SK-N-SH (cell line): ENCODE measurements at regions not wholly inside any gene's neighbourhood (a gene's known extent, or its start where the extent isn't known, plus 50 kb on each side); places are given as distances from the start of the nearest gene placed in this dataset.

Experiments
- CTCF ChIA-PET: fragments of 300-600, 350-600 bp; formaldehyde crosslinking; extraction: SDS; loops from one replicate; lab custom pipeline; 2021; lab: Yijun Ruan, JAX
- POLR2A ChIA-PET: fragments of 350-600 bp; sonication (Branson Sonifier 250); formaldehyde crosslinking; extraction: SDS; loops from one replicate; lab custom pipeline; 2020; ENCODE audit warnings: antibody characterized with exemption, inconsistent platforms; lab: Yijun Ruan, JAX
- DNase-seq: peaks from one replicate; pipeline ENCODE4 v3.0.0; 2012
- H2AFZ ChIP-seq: fragments of 200-600 bp; sonication (generic); 2 replicates; pipeline ENCODE4 v1.8.1; 2016; ENCODE audit warnings: antibody characterized with exemption, mild to moderate bottlenecking, low read depth
- H3F3A ChIP-seq: fragments of 200-600 bp; sonication (generic); replicated peaks from 2 replicates; pipeline ENCODE3; 2016; ENCODE audit warnings: antibody characterized with exemption, mild to moderate bottlenecking; ENCODE audit not compliant: insufficient read depth
- H3K27ac ChIP-seq, 2 experiments: fragments of 200-500 bp in 1 of 2; fragments of 200-600 bp in 1 of 2; sonication (Bioruptor generic) in 1 of 2; sonication (generic), shearing (Covaris generic) in 1 of 2; 2 replicates each; pipeline versions ENCODE4 v1.5.1 to v1.6.1; 2014 to 2016; ENCODE audit warnings: low read depth in 2 of 2, inconsistent platforms in 1 of 2, low read length in 1 of 2, mild to moderate bottlenecking in 1 of 2, mixed read lengths in 1 of 2
- H3K27me3 ChIP-seq: fragments of 200-600 bp; sonication (generic), shearing (Covaris generic); 2 replicates; pipeline ENCODE4 v1.6.1; 2016; ENCODE audit warnings: mixed run types; ENCODE audit not compliant: insufficient read depth
- H3K36me3 ChIP-seq, 2 experiments: fragments of 200-500 bp in 1 of 2; fragments of 200-600 bp in 1 of 2; sonication (Bioruptor generic) in 1 of 2; sonication (generic) in 1 of 2; replicated peaks in 1 of 2; 2 replicates each; pipeline versions ENCODE3 to v1.5.1; 2014 to 2016; ENCODE audit warnings: low read length in 1 of 2, mild to moderate bottlenecking in 1 of 2; ENCODE audit not compliant: insufficient read depth in 2 of 2, control insufficient read depth in 1 of 2
- H3K4me1 ChIP-seq, 2 experiments: fragments of 200-500 bp in 1 of 2; fragments of 200-600 bp in 1 of 2; sonication (Bioruptor generic) in 1 of 2; sonication (generic), shearing (Covaris generic) in 1 of 2; 2 replicates each; pipeline versions ENCODE4 v1.5.1 to v1.6.1; 2014 to 2016; ENCODE audit warnings: low read depth in 1 of 2, low read length in 1 of 2, mixed run types in 1 of 2; ENCODE audit not compliant: insufficient read depth in 2 of 2, control insufficient read depth in 1 of 2
- H3K4me2 ChIP-seq: fragments of 200-600 bp; sonication (generic), shearing (Covaris generic); 2 replicates; pipeline ENCODE4 v1.6.1; 2017; ENCODE audit warnings: mixed run types
- H3K4me3 ChIP-seq, 2 experiments: fragments of 200-500 bp in 1 of 2; fragments of 200-600 bp in 1 of 2; sonication (Bioruptor generic) in 1 of 2; sonication (generic), shearing (Covaris generic) in 1 of 2; 2 replicates each; pipeline versions ENCODE4 v1.5.1 to v1.8.1; 2014 to 2016; ENCODE audit warnings: low read depth in 2 of 2, inconsistent platforms in 1 of 2, low read length in 1 of 2, mild to moderate bottlenecking in 1 of 2, mixed read lengths in 1 of 2, moderate library complexity in 1 of 2
- H3K79me2 ChIP-seq: fragments of 200-600 bp; sonication (generic); 2 replicates; pipeline ENCODE4 v1.8.1; 2017; ENCODE audit warnings: mild to moderate bottlenecking; ENCODE audit not compliant: insufficient read depth
- H3K9ac ChIP-seq: fragments of 200-600 bp; sonication (generic); 2 replicates; pipeline ENCODE4 v1.6.1; 2017; ENCODE audit warnings: mixed run types
- H3K9me2 ChIP-seq: fragments of 200-600 bp; sonication (generic); 2 replicates; pipeline ENCODE4 v1.6.1; 2017; ENCODE audit warnings: mixed run types
- H3K9me3 ChIP-seq: fragments of 200-600 bp; sonication (generic); 2 replicates; pipeline ENCODE4 v1.6.1; 2017; ENCODE audit warnings: mixed run types, mild to moderate bottlenecking, moderate library complexity
- H4K20me1 ChIP-seq: fragments of 200-600 bp; sonication (generic); 2 replicates; pipeline ENCODE4 v1.6.1; 2017; ENCODE audit warnings: mild to moderate bottlenecking, mixed run types; ENCODE audit not compliant: insufficient read depth
- CHD2 ChIP-seq: fragments of 150-350 bp; IDR thresholded peaks from 2 replicates; pipeline ENCODE4 v1.6.1; 2018; ENCODE audit warnings: low read length; ENCODE audit not compliant: partially characterized antibody
- EZH2phosphoT487 ChIP-seq: fragments of 200-600 bp; sonication (generic); IDR thresholded peaks from 2 replicates; pipeline ENCODE4 v1.6.1; 2017; ENCODE audit warnings: low read depth, mixed run types, mild to moderate bottlenecking, antibody characterized with exemption, moderate library complexity, borderline replicate concordance
- FOSL2 ChIP-seq: IDR thresholded peaks from 2 replicates; pipeline ENCODE4 v1.4.0; 2012; ENCODE audit warnings: low read depth, mild to moderate bottlenecking, moderate library complexity, borderline replicate concordance
- MEF2A ChIP-seq: IDR thresholded peaks from 2 replicates; pipeline ENCODE4 v1.4.0; 2012; ENCODE audit warnings: low read depth, borderline replicate concordance
- NFIC ChIP-seq: IDR thresholded peaks from 2 replicates; pipeline ENCODE4 v1.4.0; 2012; ENCODE audit warnings: borderline replicate concordance
- NRF1 ChIP-seq: IDR thresholded peaks from 2 replicates; pipeline ENCODE4 v1.6.1; 2012; ENCODE audit warnings: low read depth, mild to moderate bottlenecking, low read length
- RAD21 ChIP-seq: IDR thresholded peaks from 2 replicates; pipeline ENCODE4 v1.6.1; 2012; ENCODE audit warnings: mild to moderate bottlenecking, low read length
- RCOR1 ChIP-seq: fragments of 150-350 bp; IDR thresholded peaks from 2 replicates; pipeline ENCODE4 v1.6.1; 2017; ENCODE audit warnings: antibody characterized with exemption, low read length
- REST ChIP-seq: IDR thresholded peaks from 2 replicates; pipeline ENCODE4 v1.6.1; 2012; ENCODE audit warnings: mild to moderate bottlenecking, low read depth, low read length, moderate library complexity
- RFX5 ChIP-seq: IDR thresholded peaks from 2 replicates; pipeline ENCODE4 v1.6.1; 2012; ENCODE audit warnings: mild to moderate bottlenecking, improper control_type of control experiment, low read length
- SIN3A ChIP-seq: IDR thresholded peaks from 2 replicates; pipeline ENCODE4 v1.6.1; 2012; ENCODE audit warnings: low read depth, mild to moderate bottlenecking, low read length, moderate library complexity, borderline replicate concordance
- USF1 ChIP-seq: IDR thresholded peaks from 2 replicates; pipeline ENCODE4 v1.4.0; 2012; ENCODE audit warnings: low read depth, borderline replicate concordance
- ZBTB33 ChIP-seq: IDR thresholded peaks from 2 replicates; pipeline ENCODE4 v1.4.0; 2012; ENCODE audit warnings: low read depth, borderline replicate concordance
- WGBS: methylation state at CpG from one replicate; pipeline ENCODE4 v1.1.6; 2017; ENCODE audit warnings: low lambda C conversion rate; 5-methylcytosine and 5-hydroxymethylcytosine counted together

GRCh38 chr1:168422203-168422847 is 121.5 kb downstream of the XCL2 start (continued):
- TF ChIP-seq NFIC, result no peak

DNA sequence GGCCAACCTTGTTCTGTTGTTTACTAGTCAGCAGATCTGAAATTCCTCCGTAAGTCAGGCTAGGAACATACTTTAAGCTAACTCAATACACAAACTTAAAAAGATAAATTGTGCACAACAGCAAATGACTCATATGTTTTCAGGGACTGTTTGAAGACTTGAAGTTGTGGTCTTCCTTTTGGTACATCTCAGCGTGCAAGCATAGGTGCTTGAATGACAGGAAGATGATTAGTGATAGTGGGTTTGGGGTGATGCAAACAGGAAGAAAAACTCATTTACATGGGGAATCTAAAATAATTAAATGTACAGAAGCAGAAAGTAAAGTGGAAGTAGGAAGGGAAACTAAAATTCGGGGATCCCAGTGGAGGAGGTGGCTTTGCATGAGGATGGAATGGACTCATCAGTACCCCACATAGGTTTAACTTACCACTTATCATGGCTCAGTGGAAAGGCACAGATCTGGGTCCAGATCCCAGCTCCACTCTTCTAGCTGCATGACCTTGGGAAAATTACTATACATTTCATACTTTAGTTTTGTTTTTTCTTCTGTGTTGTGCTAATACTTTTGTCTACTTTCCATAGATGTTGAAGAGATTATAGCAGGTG is 122.3 kb downstream of the XCL2 start:
- no peaks in the 10 kb centered on the region for H4K20me1 ChIP-seq
- no peaks in the 10 kb centered on the region for H3K27me3 ChIP-seq
- 86% methylated on average over 3 of the region's 3 CpGs for WGBS
- H3K9ac ChIP-seq, result no peak overlapping the region
- no peaks in the 10 kb centered on the region for H3K79me2 ChIP-seq
- DNase-seq, result no peak
- H3F3A ChIP-seq, result no peaks in the 10 kb centered on the region
- H3K9me3 ChIP-seq, result no peaks in the 10 kb centered on the region
- H3K9me2 ChIP-seq, result no peaks in the 10 kb centered on the region
- H3K27ac ChIP-seq, result no peak overlapping the region
- no peak overlapping the region for H3K4me2 ChIP-seq
- ChIA-PET CTCF (interaction anchor here (1.0 to 3.3 kb wide), 2 partner anchors 18 to 78 kb away, joined by 4 to 14 read pairs; no protein-coding TSS in a partner anchor), POLR2A (no interaction called here)
- H3K4me3 ChIP-seq, result no peak overlapping the region
- H3K4me1 ChIP-seq, result peaks cover under 1 to 9% of the 10 kb centered on the region in 2 experiments
- no peak overlapping the region for H2AFZ ChIP-seq
- no peaks in the 10 kb centered on the region for H3K36me3 ChIP-seq
- TF ChIP-seq USF1 (no peak), ZBTB33 (no peak), RFX5 (no peak), CHD2 (no peak), MEF2A (no peak), SIN3A (no peak), EZH2phosphoT487 (no peak), REST (no peak), RCOR1 (no peak), FOSL2 (no peak), NRF1 (no peak), RAD21 (no peak)
